T-cell (primary cell): ENCODE measurements at regions not wholly inside any gene's neighbourhood (a gene's known extent, or its start where the extent isn't known, plus 50 kb on each side); places are given as distances from the start of the nearest gene placed in this dataset.

Experiments
- ATAC-seq, 4 experiments: fragments of 200-7000 bp in 3 of 4; fragments of 150-1000 bp in 1 of 4; cut with Tn5 transposase; replicated peaks in 1 of 4; 1 replicate in 3 of 4; 2 replicates in 1 of 4; pipeline ENCODE4 v1.10.0; 2021; ENCODE audit warnings: moderate library complexity in 3 of 4, mild to moderate bottlenecking in 2 of 4, moderate number of reproducible peaks in 1 of 4
- CTCF ChIA-PET, 2 donors: fragments of 300-600 bp; sonication (Branson Sonifier 250); formaldehyde crosslinking; loops; one replicate each; lab custom pipeline; 2022; ENCODE audit warnings: antibody characterized with exemption in 2 of 2; lab: Charles Lee
- POLR2A ChIA-PET, 2 donors: fragments of 300-600 bp; sonication (Branson Sonifier 250); formaldehyde crosslinking; loops; one replicate each; lab custom pipeline; 2022; ENCODE audit warnings: antibody characterized with exemption in 2 of 2; lab: Charles Lee
- DNase-seq, 35 experiments: peaks; one replicate each; pipeline versions ENCODE4 v3.0.0 to v3.0.0-alpha.2; 2013 to 2023
- H3K27ac ChIP-seq: one replicate; pipeline ENCODE4 v1.5.1; 2013; ENCODE audit warnings: low read length
- H3K27me3 ChIP-seq, 2 experiments: replicated peaks in 1 of 2; 1 replicate in 1 of 2; 2 replicates in 1 of 2; pipeline versions ENCODE4 v1.6.1 to v1.7.0; 2013; ENCODE audit warnings: low read length in 1 of 2, mixed read lengths in 1 of 2; ENCODE audit not compliant: control insufficient read depth in 2 of 2, insufficient read depth in 2 of 2; ENCODE audit errors: extremely low read depth in 1 of 2
- H3K36me3 ChIP-seq, 2 donors: 1 replicate in 1 of 2; 2 replicates in 1 of 2; pipeline versions ENCODE4 v1.6.1 to v1.7.0; 2013; ENCODE audit warnings: low read length in 1 of 2; ENCODE audit not compliant: control insufficient read depth in 2 of 2, insufficient read depth in 1 of 2; ENCODE audit errors: extremely low read depth in 1 of 2
- H3K4me1 ChIP-seq, 2 experiments: 1 replicate in 1 of 2; 2 replicates in 1 of 2; pipeline versions ENCODE4 v1.6.1 to v1.7.0; 2013; ENCODE audit warnings: low read length in 2 of 2, mixed read lengths in 1 of 2; ENCODE audit not compliant: insufficient read depth in 2 of 2, control insufficient read depth in 1 of 2; ENCODE audit errors: extremely low read depth in 1 of 2
- H3K4me3 ChIP-seq, 2 donors: 1 replicate in 1 of 2; 2 replicates in 1 of 2; pipeline versions ENCODE4 v1.5.1 to v1.7.0; 2013; ENCODE audit warnings: mild to moderate bottlenecking in 2 of 2, low read length in 1 of 2, moderate library complexity in 1 of 2; ENCODE audit not compliant: control insufficient read depth in 1 of 2; ENCODE audit errors: extremely low read depth in 1 of 2
- H3K9me3 ChIP-seq: 2 replicates; pipeline ENCODE4 v1.7.0; 2013
- H3K27ac Mint-ChIP-seq, 2 donors: one replicate each; pipeline ENCODE4 v1.8.0; 2020 to 2021; ENCODE audit warnings: mild to moderate bottlenecking in 2 of 2, mixed read lengths in 2 of 2
- H3K27me3 Mint-ChIP-seq, 2 donors: one replicate each; pipeline ENCODE4 v1.8.0; 2021 to 2022; ENCODE audit warnings: mixed read lengths in 2 of 2
- H3K36me3 Mint-ChIP-seq: one replicate; pipeline ENCODE4 v1.8.0; 2021; ENCODE audit warnings: mixed read lengths
- H3K4me1 Mint-ChIP-seq, 3 donors: one replicate each; pipeline ENCODE4 v1.8.0; 2020 to 2022; ENCODE audit warnings: mixed read lengths in 3 of 3, mild to moderate bottlenecking in 1 of 3
- H3K4me3 Mint-ChIP-seq, 3 donors: one replicate each; pipeline ENCODE4 v1.8.0; 2020 to 2022; ENCODE audit warnings: mild to moderate bottlenecking in 3 of 3, mixed read lengths in 3 of 3, moderate library complexity in 3 of 3
- H3K9me3 Mint-ChIP-seq, 3 donors: one replicate each; pipeline ENCODE4 v1.8.0; 2020 to 2022; ENCODE audit warnings: mixed read lengths in 3 of 3
- WGBS: methylation state at CpG from one replicate; pipeline ENCODE4 v1.1.5; 2013; ENCODE audit warnings: missing lambda C conversion rate; ENCODE audit not compliant: insufficient coverage; 5-methylcytosine and 5-hydroxymethylcytosine counted together

DNA sequence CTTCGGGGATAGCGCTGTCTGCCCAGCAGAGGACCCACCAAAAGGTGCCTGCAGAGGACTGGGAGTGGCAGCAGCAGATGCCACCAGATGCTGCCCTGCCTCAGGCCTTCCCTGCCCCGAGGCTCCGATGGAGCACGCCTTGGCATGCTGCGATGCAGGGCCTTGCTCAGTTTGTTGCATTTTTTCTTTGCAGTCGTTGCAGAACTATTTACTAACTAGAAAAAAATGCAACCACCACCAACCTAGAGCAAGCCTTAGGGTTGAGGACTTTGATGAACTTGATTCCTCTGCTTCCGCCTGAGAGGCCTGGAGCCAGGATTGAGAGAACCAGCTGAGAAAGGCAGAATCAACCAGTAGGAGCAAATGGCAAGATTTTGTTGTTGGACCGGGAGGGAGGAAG, 585.6 kb upstream of the MKI67 start:
- Histone ChIP-seq H3K27ac (no peak overlapping the region), H3K36me3 (no peaks in the 10 kb centered on the region), H3K4me3 (no peak overlapping the region), H3K9me3 (no peaks in the 10 kb centered on the region), H3K4me1 (no peaks in the 10 kb centered on the region), H3K27me3 (peaks cover 6 to 33% of the 10 kb centered on the region in 2 experiments)
- ChIA-PET POLR2A (no interaction called here), CTCF (no interaction called here)
- DNase-seq (no peak), ATAC-seq (no peak)
- H3K9me3 Mint-ChIP-seq: no peaks in the 10 kb centered on the region
- H3K36me3 Mint-ChIP-seq: no peaks in the 10 kb centered on the region
- H3K4me3 Mint-ChIP-seq: no peak overlapping the region
- H3K27me3 Mint-ChIP-seq: peaks cover 17 to 18% of the 10 kb centered on the region in 2 donors
- no peaks in the 10 kb centered on the region for H3K4me1 Mint-ChIP-seq
- H3K27ac Mint-ChIP-seq: no peak overlapping the region
- 83% methylated on average over 8 of the region's 9 CpGs for WGBS

DNA sequence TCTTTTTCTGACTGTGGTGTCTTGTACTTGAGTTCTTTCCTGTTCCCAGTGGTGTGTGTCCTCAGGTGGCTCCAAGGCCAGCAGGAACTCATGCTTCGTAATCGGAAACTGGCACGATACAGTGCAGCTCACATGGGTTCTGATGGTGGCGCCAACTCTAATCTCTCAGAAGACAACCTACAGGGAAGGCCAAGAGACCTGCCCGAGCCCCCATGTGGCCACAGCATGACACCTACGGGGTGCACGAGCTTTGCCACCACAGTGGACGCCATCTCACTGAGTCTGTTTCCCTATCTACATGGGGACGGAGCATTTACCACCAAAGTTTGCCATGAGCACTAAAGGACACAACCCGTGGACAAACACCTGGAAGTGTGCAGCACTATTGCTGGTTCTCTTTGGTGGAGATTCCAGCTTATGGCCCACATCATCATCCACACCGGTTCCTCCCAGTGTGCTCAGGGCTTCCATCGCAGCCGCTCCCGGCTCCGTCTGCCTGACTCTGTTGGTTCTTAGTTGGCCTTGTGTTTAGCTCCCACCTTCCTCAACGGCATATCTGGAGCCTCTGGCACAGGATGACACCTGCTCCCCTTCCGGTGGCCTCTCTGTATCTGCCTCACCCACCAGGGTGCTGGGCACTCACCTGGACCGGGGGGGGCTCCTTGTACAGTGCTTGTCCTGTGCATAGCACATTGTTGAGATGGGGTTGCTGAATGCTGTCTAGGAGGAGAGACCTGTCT, 586.6 kb upstream of the MKI67 start:
- H3K36me3 ChIP-seq: no peaks in the 10 kb centered on the region
- WGBS: 81% methylated on average over 16 of the region's 18 CpGs
- Mint-ChIP-seq H3K4me1 (no peaks in the 10 kb centered on the region), H3K36me3 (no peaks in the 10 kb centered on the region), H3K27ac (no peak overlapping the region), H3K9me3 (no peaks in the 10 kb centered on the region), H3K27me3 (peaks cover 17 to 18% of the 10 kb centered on the region in 2 donors), H3K4me3 (no peak overlapping the region)
- H3K9me3 ChIP-seq: no peaks in the 10 kb centered on the region
- H3K27me3 ChIP-seq: peaks cover 0 to 31% of the 10 kb centered on the region in 2 experiments
- ATAC-seq (no peak), DNase-seq (no peak)
- no peak overlapping the region for H3K4me3 ChIP-seq
- ChIA-PET POLR2A (no interaction called here), CTCF (no interaction called here)
- H3K27ac ChIP-seq: no peak overlapping the region
- H3K4me1 ChIP-seq: no peaks in the 10 kb centered on the region

- H3K4me3 Mint-ChIP-seq: no peak overlapping the region
- Histone ChIP-seq H3K9me3 (no peaks in the 10 kb centered on the region), H3K4me1 (no peaks in the 10 kb centered on the region), H3K36me3 (no peaks in the 10 kb centered on the region), H3K4me3 (no peak overlapping the region), H3K27me3 (peaks cover 0 to 31% of the 10 kb centered on the region in 2 experiments), H3K27ac (no peak overlapping the region)
- DNase-seq: no peak
- no peaks in the 10 kb centered on the region for H3K9me3 Mint-ChIP-seq
- H3K27ac Mint-ChIP-seq: no peak overlapping the region
- ChIA-PET POLR2A (no interaction called here), CTCF (no interaction called here)
- WGBS: 80% methylated on average over 1 of the region's 5 CpGs
- no peak for ATAC-seq
- H3K27me3 Mint-ChIP-seq: peaks cover 14 to 18% of the 10 kb centered on the region in 2 donors
- no peaks in the 10 kb centered on the region for H3K36me3 Mint-ChIP-seq
- no peaks in the 10 kb centered on the region for H3K4me1 Mint-ChIP-seq
Observed at GRCh38 chr10:128713471-128713870, 587.2 kb upstream of the MKI67 start.

DNA sequence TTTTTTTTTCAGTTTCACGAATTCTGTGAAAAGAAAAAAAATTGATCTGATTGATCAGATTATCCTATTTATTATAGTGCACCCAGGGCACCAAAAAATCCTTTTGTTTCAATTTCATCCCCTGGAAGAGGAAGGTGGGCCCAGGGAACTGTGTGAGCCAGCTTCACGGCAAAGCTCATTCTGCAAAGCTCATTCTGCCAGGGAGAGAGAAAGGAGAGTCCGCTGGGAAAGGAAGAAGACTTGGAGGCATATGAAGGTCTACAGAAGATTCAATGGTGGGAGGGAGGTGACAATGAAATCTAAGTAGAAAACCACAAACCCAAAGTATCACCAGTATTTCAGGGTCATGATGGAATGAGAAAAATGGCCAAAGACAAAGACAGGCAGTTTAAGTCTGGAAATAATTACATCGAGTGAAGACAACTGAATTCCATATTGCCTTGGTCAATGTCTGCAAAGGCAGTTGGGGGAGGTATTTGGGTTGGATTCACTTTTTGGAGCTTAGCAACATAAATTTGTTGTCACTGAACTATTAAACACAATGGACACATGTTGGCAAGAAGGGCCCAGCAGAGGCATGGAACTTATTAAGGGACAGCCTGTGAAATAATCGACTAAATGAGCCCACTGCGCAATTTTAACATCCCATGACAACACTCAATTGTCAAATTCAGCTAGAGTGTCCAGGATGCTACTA, 587.8 kb upstream of the MKI67 start:
- H3K4me1 Mint-ChIP-seq: no peaks in the 10 kb centered on the region

DNA sequence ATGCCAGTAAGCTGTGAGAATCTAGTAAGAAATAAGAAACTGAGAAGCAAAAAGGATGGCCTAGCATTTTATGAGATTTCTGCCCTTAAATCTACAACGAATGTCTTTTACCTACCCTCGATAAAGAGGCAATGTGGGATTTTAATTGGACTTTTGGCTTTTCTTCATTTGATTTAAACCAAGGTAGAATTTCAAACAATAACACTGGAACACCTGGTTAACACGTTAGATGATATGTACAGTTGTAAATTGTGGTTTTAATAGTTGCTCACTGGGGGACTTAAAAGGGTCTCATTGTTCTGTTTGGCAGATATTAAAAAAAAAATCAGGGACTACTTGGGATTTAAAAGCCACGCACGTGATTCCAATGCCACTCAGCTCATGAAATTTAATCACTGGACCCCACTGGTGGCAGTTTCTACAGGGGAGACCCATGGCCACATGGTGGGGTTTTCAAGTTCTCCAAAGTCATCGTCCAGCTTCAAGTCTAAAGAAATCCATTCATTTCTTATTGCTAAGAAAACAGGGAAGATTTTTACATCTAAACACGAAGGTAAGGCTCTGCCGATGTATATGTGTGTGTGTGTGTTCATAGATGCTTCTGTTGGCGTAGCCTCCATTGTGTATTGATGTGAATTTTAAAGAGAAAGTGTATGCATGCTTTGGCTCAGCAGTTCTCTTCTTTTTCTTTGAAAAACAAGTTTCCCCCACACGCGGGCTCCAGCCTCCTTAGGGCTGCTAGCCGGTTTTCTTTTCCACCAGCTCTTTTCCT, 588.6 kb upstream of the MKI67 start:
- no peak overlapping the region for H3K27ac ChIP-seq
- no peaks in the 10 kb centered on the region for H3K36me3 ChIP-seq
- ChIA-PET POLR2A (no interaction called here), CTCF (no interaction called here)
- H3K4me3 ChIP-seq: no peak overlapping the region
- 92% methylated on average over 2 of the region's 12 CpGs for WGBS
- no peak for ATAC-seq
- Mint-ChIP-seq H3K27me3 (peaks cover 12 to 15% of the 10 kb centered on the region in 2 donors), H3K4me1 (no peaks in the 10 kb centered on the region), H3K9me3 (no peaks in the 10 kb centered on the region), H3K27ac (no peak overlapping the region), H3K4me3 (no peak overlapping the region), H3K36me3 (no peaks in the 10 kb centered on the region)
- no peak for DNase-seq
- H3K9me3 ChIP-seq: no peaks in the 10 kb centered on the region
- H3K4me1 ChIP-seq: no peaks in the 10 kb centered on the region
- H3K27me3 ChIP-seq: peaks cover 0 to 29% of the 10 kb centered on the region in 2 experiments

More for the DNA sequence above, 587.8 kb upstream of the MKI67 start:
- DNase-seq (no peak), ATAC-seq (no peak)
- CTCF ChIA-PET: no interaction called here
- no peak overlapping the region for H3K27ac Mint-ChIP-seq
- Histone ChIP-seq H3K9me3 (no peaks in the 10 kb centered on the region), H3K27me3 (peaks cover 0 to 31% of the 10 kb centered on the region in 2 experiments), H3K27ac (no peak overlapping the region), H3K4me1 (no peaks in the 10 kb centered on the region), H3K4me3 (no peak overlapping the region), H3K36me3 (no peaks in the 10 kb centered on the region)
- POLR2A ChIA-PET: no interaction called here
- WGBS: 100% methylated on average over 1 of the region's 6 CpGs
- no peaks in the 10 kb centered on the region for H3K36me3 Mint-ChIP-seq
- H3K9me3 Mint-ChIP-seq: no peaks in the 10 kb centered on the region
- peaks cover 12 to 18% of the 10 kb centered on the region in 2 donors for H3K27me3 Mint-ChIP-seq
- no peak overlapping the region for H3K4me3 Mint-ChIP-seq

GRCh38 chr10:128716181-128716580, 590.0 kb upstream of the MKI67 start:
- Mint-ChIP-seq H3K9me3 (no peaks in the 10 kb centered on the region), H3K36me3 (no peaks in the 10 kb centered on the region), H3K4me3 (no peak overlapping the region), H3K4me1 (no peaks in the 10 kb centered on the region), H3K27me3 (peaks cover 6 to 9% of the 10 kb centered on the region in 2 donors), H3K27ac (no peak overlapping the region)
- Histone ChIP-seq H3K4me1 (no peaks in the 10 kb centered on the region), H3K4me3 (no peak overlapping the region), H3K27ac (no peak overlapping the region), H3K27me3 (peaks cover 0 to 21% of the 10 kb centered on the region in 2 experiments), H3K9me3 (no peaks in the 10 kb centered on the region), H3K36me3 (no peaks in the 10 kb centered on the region)
- DNase-seq (no peak), ATAC-seq (no peak)
- WGBS: 97% methylated on average over 7 of the region's 9 CpGs
- POLR2A ChIA-PET: no interaction called here
- CTCF ChIA-PET: no interaction called here
